Hippocampal formation (tissue), 2 donors: ENCODE measurements at regions not wholly inside any gene's neighbourhood (a gene's known extent, or its start where the extent isn't known, plus 50 kb on each side); places are given as distances from the start of the nearest gene placed in this dataset.
"Not testable (repeated sequence)": the region's sequence is repeated elsewhere in the genome, so short reads cannot be mapped to it uniquely, and the experiment has no call there.

Experiments
- DNase-seq, 2 donors: peaks; one replicate each; lab custom pipeline; 2025; lab: John Stamatoyannopoulos, UW

DNA sequence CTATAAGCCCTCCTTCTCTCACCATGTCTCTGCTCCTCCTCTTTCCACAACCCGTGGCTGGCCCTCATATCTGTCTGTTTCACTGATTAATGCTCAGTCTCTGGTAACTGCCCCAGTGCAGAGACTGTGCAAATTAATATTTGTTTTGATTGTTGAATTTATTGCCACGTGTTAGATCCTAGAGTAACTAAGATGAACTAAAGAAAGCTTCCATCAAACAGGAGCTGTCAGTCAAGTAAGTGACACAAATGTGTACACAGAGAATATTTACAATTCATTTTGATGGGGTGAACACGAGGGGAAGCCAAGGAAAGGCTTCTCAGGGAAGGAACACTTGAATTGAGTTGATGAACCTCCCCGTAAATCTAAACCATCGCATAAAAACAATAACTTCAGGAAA lies 182.5 kb downstream of the BAMBI start:
- no peak for DNase-seq

- DNase-seq = no peak
These were observed 184.9 kb downstream of the BAMBI start for GRCh38 chr10:28862219-28862618.

DNA sequence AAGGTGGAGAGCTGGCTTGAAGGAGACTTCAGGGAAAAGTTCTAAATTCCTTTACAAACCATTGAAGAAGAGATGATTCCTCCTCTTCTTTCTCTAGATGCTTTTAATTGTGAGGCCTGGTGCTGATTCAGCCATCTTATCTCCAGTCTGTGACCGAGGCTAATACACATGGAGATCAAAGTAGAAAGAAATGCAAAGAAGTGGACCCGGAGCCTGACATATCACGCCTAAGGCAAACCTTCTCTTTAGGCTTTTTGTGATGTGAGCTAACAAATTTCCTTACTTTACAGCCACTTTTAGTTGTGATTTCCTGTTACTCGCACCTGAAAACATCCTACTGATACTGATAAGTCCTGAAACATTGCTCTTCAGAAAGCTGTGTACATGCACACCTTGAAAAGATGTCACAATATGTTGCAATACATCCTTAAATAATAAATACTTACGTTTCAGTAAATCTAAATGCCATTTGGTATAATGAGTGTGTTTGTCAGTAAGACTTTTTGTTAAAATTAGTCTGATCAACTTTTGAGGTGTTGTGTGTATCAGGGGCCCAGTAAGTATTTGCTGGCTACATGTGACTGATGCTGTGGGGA lies 192.4 kb downstream of the BAMBI start:
- DNase-seq = no peak

GRCh38 chr10:28871665-28872064 lies 194.3 kb downstream of the BAMBI start:
- DNase-seq = no peak

DNA sequence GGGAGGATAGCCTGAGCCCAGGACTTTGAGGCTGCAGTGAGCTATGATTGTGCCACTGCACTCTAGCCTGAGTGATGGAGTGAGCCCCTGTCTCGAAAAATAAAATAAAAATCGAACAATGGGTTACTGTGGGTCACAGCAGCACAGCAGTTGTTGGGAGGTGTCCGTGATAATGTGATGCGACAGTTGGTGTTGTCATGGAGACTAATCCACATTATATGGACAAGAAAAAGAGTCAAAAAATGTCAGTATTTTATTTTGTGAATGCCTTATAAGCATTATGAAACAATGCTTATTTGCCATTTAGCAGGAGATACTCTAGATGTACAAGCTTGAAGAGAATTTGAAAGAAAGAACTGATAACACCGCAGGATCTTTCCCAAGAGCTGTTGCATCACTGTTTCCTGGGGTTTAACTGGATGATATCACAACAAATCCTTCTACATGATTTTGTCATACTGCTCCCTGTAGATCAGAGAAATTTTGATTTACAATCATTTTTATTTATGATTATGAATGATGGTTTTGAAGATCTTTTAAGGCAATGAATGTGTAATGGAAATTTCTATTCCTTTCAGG lies 195.4 kb downstream of the BAMBI start:
- no peak for DNase-seq

GRCh38 chr10:28873540-28873939 lies 196.2 kb downstream of the BAMBI start:
- no peak for DNase-seq

GRCh38 chr10:28874210-28874609 lies 196.9 kb downstream of the BAMBI start:
- DNase-seq = no peak

GRCh38 chr10:28875549-28876081 lies 198.3 kb downstream of the BAMBI start:
- DNase-seq = peak; percentile 14 to 25

- DNase-seq = peak in 1 of 2 donors; percentile 1
These were observed 201.1 kb downstream of the BAMBI start for GRCh38 chr10:28878236-28878970.

DNA sequence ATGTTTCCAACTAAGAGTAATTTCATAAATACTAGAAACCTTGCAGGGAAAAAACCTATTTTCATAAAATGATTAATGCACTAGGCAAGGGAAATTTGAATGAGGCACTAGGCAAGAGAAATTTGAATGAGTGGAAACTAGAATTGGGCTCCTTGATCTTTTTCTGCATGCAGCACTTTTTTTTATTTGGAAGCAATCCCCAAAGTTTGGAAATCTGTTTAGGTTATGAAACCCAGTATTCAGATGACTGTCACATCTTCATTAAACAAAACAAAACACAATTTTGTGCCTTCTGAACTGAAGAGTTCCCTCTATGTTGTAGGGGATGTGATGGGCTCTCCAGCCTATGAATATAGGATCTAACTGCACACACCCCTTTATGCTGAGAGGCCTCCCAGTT lies 201.9 kb downstream of the BAMBI start:
- no peak for DNase-seq

GRCh38 chr10:28879875-28880682 lies 202.8 kb downstream of the BAMBI start:
- DNase-seq = no peak

GRCh38 chr10:28880683-28880950 lies 203.3 kb downstream of the BAMBI start:
- DNase-seq = no peak

GRCh38 chr10:28881171-28881882 lies 204.0 kb downstream of the BAMBI start:
- DNase-seq = no peak

DNA sequence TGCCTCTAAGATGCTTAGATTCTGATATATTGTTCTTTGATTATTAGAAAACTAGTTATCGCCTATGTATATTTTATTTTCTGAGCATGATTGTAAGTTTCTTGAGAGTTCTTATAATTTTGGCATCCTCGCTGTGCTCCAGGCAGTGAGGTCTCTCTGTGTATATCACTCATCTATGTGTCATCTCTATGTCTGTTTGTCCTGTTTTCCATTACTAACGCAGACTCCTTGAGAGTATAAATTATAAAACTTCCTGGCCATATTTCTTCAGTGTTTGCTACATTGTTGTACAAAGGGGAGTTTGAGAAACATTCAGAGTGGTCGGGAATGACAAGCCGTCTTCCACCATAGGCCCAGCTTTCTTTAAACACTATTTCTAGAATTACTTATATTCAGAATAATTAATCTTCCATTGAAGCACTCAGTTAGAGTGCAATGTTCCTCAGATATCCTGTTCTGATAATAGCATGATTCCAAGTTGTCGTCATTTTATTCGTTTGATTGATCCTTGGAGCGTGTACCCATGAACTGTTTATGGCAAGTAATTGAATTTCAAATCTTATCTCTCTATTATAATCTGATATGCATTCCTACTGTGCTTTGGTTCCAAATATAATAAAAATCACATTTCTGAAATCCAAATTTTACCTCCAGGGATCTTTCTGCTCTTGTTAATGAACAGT lies 206.6 kb downstream of the BAMBI start:
- no peak for DNase-seq

DNA sequence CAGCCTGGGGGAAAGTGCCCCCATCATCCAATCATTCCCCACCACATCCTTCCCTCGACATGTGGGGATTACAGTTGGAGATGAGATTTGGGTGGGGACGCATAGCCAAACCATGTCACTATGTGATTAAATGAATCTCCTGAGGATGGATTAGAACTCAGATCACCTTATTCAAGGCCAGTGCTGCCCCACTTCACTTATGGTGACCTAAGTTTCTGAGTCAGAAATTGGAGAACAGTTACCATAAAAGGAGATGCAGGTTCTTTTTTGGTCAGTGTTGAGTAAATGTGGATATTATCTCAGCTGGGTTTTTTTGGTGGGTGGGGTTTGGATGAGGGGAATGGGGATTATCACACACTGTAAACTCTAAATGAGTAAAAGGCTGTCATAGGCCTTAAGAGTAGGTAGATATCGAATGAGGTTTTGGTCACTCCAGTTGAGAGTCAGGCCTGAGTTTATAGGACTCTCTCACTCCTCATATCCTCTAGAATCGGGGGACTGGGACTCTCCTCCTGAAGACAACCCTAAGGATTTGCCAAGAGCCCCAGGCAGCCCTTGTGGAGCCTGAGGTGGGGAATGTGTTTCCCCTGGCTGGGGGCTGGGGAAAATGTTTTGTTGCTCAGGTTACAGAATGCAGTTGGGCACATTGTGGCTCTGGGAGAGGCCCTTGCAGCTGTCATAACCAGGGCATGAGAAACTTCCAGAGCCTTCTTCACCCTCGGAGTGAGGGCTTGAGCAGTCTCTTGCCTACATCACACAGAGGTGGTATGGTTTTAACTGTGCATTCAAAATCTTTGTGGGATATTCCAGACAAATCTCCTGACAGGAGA lies 213.0 kb downstream of the BAMBI start:
- no peak for DNase-seq

DNA sequence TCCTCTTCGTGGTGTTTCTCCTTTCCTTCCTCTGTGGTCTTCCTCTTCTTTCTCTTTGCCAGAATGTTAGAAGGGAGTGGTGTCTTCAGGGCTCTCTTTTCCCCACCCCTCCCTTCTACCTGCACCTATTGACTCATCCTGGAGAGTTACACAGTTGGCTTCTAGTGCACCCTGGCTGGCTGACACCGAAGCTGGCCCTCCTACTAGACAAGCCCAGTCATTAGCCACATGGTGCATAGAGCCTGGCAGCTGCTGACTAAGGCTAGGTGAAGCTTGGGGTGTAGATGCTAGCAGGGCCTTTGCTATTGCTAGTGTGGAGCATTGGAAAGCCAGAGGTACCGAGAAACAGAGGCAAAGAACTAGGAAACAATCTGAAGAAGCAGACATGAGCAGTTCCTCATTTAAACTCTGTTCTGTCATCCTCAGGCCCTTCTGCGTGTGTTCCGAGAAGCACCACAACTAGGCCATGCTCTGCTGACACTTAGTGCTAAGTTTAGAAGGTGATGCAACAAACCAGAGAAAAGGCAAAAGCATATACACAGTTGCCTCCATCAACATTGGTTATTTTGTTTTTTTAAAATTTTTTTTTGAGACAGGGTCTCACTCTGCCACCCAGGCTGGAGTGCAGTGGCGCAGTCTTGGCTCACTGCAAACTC lies 213.9 kb downstream of the BAMBI start:
- no peak for DNase-seq

DNA sequence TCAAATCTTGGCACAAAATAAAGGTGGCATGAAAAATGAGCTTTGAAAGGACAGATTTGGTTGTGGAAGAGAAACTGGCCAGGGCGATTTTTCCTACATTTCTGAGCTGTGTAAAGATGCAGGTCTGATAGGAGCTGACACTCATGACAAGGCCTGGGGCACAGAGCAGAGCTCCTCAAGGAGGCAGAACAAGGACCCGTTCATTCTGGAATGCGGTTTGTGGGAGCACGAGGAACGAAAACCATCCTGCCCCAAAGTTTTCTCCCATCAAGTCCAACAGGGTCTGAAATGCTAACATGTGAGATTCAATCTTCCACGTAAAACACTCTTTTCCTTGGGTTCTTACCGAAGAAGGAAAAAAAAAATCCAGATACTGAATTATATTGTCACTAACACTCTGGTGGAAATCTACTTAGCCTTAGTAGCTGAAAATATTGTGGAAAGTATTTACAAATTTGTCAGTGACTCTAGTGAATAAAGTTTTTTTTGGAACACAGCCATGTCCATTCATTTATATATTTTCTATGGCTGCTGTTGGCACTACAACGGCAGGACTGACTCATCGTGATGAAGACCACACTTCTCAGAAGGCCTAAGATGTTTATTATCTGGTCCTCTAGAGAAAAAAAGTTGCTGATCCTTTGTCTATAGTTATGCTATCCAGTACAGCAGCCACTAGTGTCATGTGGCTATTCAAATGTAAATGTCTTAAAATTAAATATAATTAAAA lies 215.7 kb downstream of the BAMBI start:
- DNase-seq = no peak

DNA sequence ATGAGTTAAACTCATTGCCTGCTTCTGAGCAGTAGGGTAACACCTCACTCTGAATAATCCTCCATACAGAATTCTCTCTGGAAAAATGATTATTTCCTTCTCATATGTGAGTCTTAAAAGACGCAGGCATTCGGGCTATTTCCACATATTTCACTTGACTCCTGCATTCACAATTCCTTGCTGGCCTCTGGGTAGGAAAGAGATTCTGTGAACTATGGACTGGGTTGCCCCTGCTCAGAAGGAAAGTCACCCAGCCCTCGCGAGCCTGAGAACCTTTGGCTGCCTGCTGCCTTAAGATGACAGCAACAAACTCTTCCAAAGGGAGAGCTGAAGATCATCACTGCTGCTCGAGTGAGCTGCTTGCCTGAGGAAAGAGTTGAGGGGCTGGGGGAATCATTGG lies 216.8 kb downstream of the BAMBI start:
- DNase-seq = no peak

GRCh38 chr10:28895671-28896070 lies 218.3 kb downstream of the BAMBI start:
- DNase-seq = not testable (repeated sequence)
